ENCODE measurements at regions not wholly inside any gene's neighbourhood (a gene's known extent, or its start where the extent isn't known, plus 50 kb on each side); places are given as distances from the start of the nearest gene placed in this dataset.
"Not testable (repeated sequence)": the region's sequence is repeated elsewhere in the genome, so short reads cannot be mapped to it uniquely, and the experiment has no call there.

- not testable (repeated sequence) for TF ChIP-seq CTCF (IDR thresholded peaks at IDR 0.05; ENCODE audit: poor library complexity, severe bottlenecking); TAF1 (IDR thresholded peaks at IDR 0.05; ENCODE audit: low read depth); REST (IDR thresholded peaks at IDR 0.05; ENCODE audit: borderline replicate concordance); POLR2AphosphoS5 (IDR thresholded peaks at IDR 0.05); SMC3 (conservative IDR thresholded peaks at IDR 0.05; ENCODE audit: poor library complexity); EZH2 (IDR thresholded peaks at IDR 0.05; ENCODE audit: borderline replicate concordance, insufficient read depth, low read length, poor library complexity, severe bottlenecking); EP300 (conservative IDR thresholded peaks at IDR 0.05; ENCODE audit: poor library complexity, severe bottlenecking); RAD21 (conservative IDR thresholded peaks at IDR 0.05); MXI1 (conservative IDR thresholded peaks at IDR 0.05; ENCODE audit: poor library complexity, severe bottlenecking)
These were observed 1677.0 kb downstream of the C4orf33 start for GRCh38 chr4:130772966-130773365.

Measured in neural cell (in vitro differentiated cells).